GM18909 (cell line): ENCODE measurements at regions not wholly inside any gene's neighbourhood (a gene's known extent, or its start where the extent isn't known, plus 50 kb on each side); places are given as distances from the start of the nearest gene placed in this dataset.
"Not testable (repeated sequence)": the region's sequence is repeated elsewhere in the genome, so short reads cannot be mapped to it uniquely, and the experiment has no call there.

Experiments
- ATAC-seq: cut with Tn5 transposase; IDR thresholded peaks from one replicate; pipeline ENCODE4 v1.9.1; 2021; ENCODE audit warnings: mild to moderate bottlenecking; ENCODE audit not compliant: unreplicated experiment, poor library complexity

DNA sequence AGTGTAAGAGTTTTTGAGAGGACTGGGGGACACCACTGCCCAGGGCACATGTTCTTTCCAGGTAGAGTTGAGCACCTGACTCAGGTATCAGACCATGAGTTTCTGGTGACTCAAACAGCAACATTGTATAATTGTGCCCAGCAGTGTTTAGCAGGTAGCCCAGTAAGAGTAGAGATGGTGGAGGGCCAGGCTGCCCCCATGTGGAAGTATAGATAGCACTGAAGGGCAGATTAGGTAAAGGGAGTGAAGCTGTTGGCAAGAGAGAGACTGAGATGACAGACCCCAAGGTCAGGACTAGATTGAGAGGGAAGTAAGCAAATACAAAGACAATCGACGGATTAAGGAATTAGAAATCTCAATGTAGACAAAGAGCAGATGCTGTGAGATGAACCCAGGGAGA is 74.6 kb downstream of the TRIM42 start:
- ATAC-seq = no peak

DNA sequence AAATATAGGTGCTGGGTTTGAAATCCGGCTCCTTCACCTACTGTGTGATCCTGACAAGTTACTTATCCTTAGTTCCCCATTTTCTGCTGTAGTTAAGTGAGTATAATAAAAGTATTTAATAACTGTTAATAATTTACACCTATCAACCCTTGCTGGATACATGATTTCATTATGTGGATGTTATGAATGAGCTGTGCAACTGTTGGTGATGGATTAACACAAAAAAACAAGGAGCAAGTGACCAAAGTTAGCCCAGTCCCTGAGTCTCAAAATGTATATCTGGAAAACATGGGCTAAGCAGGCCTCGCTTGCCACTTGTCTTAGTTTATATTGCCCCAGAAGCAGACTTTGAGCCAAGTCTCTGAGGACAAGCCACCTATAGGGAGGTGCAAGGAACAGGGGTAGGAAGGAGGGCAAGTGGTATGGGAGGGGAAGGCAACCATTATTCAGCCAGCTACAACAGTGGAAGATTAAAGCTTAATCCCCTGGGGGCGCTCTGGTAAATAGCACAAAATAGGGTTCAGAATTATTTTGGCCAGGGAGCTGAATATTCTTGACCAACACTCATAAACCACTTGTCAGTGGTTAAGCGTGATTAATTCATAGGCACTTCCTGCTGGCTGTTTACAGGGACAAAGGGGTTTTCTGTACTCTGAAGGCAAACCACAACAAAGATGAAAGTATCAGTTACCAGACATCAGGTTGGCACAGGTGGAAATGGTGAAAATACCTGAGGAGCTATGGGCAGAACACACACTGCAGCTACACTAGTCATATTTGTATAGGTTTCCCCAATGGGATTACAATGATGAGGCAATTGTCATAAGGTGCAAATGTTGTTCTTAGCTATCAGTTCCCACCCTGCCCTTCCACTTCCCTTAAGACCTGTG is 76.2 kb downstream of the TRIM42 start:
- ATAC-seq = peak; percentile 69

- no peak for ATAC-seq
Measured at GRCh38 chr3:140754936-140755335, 77.1 kb downstream of the TRIM42 start.

GRCh38 chr3:140756240-140757016 is 78.6 kb downstream of the TRIM42 start:
- peak; percentile 64 for ATAC-seq

- ATAC-seq = no peak
Measured at GRCh38 chr3:140758791-140759444, 81.1 kb downstream of the TRIM42 start.

- ATAC-seq = no peak
Measured at GRCh38 chr3:140760324-140761075, 82.6 kb downstream of the TRIM42 start.

DNA sequence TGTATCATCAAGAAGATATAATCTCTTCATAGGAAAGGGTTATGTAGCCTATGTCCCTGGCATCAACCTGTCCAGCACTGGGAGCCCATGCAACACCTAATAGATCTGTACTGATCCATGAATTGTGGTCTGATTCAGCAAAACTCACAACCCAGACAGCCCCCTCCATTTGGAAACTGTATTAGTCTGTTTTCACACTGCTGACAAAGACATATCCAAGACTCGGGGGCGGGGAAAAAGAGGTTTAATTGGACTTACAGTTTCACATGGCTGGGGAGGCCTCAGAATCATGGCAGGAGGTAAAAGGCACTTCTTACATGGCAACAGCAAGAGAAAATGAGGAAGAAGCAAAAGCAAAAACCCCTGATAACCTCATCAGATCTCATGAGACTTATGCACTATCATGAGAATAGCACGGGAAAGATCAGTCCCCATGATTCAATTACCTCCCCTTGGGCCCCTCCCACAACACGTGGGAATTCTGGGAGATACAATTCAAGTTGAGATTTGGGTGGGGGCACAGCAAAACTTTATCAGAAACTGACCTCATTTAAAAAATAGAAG is 83.3 kb downstream of the TRIM42 start:
- no peak for ATAC-seq

DNA sequence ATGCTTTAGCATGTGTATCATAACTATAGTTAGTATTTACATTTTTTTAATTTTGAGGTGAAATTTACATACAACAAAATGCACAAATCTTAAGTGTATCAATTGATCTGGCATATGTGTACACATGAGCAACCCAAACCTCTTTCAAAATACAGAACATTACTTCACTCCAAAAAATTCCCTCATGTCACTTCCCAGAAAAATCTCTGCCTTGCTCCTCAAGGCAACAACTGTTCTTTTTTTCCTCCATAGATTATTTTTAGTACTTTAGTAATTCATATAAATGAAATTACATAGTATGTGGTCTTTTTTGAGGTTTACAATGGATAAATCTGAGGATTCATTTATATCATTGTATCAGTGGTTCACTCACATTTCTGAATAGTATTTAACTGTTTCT is 84.9 kb downstream of the TRIM42 start:
- no peak for ATAC-seq

DNA sequence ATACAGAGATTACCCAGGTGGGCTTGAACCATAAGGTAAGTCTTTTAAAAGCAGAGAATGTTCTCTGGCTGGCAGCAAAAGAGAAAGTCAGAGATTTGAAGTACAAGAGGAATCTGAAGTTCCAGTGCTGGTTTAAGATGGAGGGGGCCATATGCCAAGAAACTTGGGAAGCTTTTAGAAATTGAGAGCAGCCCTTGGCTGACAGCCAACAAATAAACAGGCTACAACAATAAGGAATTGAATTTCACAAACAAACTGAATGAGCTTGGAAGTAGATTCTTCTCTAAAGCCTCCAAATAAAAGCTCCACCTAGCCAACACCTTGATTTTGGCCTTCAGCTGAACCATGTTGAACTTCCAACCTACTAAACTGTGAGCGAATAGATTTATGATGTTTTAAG is 85.7 kb downstream of the TRIM42 start:
- no peak for ATAC-seq

- ATAC-seq = no peak
Measured at GRCh38 chr3:140765246-140765645, 87.4 kb downstream of the TRIM42 start.

- ATAC-seq = no peak
Measured at GRCh38 chr3:140766465-140766864, 88.6 kb downstream of the TRIM42 start.

- ATAC-seq = no peak
Measured at GRCh38 chr3:140767566-140767965, 89.7 kb downstream of the TRIM42 start.

DNA sequence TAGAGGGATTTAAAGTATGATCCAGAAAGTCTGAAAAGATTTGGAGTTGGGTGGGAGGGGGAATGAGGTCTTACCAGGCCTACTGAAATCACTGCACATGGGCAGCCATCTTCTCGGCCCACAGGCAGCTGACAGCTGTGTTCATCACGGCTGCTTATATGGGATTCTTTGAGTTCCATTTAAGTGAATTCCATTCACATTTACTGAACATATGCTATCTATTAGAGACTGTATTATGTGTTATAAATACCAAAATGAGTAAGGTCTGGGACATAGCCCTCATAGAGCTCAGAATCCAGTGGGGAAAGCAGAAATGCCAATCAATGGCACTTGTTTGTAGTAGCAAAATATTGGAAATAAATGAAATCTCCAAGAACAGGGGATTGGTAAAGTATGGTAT is 91.1 kb downstream of the TRIM42 start:
- ATAC-seq = no peak

- no peak for ATAC-seq
Measured at GRCh38 chr3:140769951-140770350, 92.1 kb downstream of the TRIM42 start.

DNA sequence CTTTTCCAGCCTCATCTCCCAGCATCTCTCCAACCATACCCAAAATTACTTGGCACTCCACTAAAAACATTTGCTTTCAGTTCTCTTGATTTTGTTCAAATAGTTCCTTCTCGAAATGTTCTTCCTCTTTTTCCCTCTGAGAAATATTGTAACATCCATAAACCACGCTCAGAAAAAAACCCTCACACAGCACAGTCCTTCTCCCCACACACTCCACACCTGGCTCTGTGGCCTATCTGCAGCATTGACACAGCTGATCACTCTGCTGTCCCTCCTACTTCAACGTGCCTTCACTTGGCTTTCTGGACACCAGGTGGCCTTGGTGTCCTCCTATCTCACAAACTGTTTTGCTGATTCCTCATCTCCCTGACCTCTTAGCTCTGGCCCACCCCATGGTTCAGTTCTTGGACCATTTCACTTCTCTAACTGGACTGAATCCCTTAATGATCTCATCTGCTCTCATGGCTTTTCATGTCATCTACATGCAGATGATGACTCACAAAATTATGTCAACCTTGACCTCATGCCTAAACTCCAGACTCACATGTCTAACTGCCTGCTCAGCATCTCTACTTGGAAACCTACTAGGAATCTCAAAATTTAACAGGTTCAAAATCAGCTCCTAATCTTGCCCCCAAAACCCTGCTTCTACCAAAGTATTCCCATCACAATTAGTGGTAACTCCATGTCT is 93.3 kb downstream of the TRIM42 start:
- ATAC-seq = no peak

GRCh38 chr3:140777631-140778233 is 99.9 kb downstream of the TRIM42 start:
- ATAC-seq = no peak

- ATAC-seq = no peak
Measured at GRCh38 chr3:140791368-140791767, 113.5 kb downstream of the TRIM42 start.

GRCh38 chr3:140794507-140794906 is 116.6 kb downstream of the TRIM42 start:
- no peak for ATAC-seq

DNA sequence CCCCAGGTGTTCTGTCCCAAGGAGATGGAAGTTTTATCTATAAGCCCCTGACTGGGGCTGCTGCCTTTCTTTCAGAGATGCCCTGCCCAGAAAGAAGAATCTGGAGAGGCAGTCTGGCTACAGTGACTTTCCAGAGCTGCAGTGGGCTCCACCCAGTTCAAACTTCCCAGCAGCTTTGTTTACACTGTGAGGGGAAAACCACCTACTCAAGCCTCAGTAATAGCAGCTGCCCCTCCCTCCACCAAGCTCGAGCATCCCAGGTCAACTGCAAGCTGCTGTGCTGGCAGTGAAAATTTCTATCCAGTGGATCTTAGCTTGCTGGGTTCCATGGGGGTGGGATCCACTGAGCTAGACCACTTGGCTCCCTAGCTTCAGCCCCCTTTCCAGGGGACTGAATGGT is 125.0 kb downstream of the TRIM42 start:
- ATAC-seq = not testable (repeated sequence)
